GM23338 (cell line): ENCODE measurements at regions not wholly inside any gene's neighbourhood (a gene's known extent, or its start where the extent isn't known, plus 50 kb on each side); places are given as distances from the start of the nearest gene placed in this dataset.

Experiments used
- ATAC-seq: fragments of 200-7000 bp; cut with Tn5 transposase; 3 replicates; pipeline ENCODE4 v1.9.1; 2020
- DNase-seq: peaks from one replicate; pipeline ENCODE4 v3.0.0-alpha.2; 2015; ENCODE audit warnings: low spot score
- H2AFZ ChIP-seq: fragments of 200-600 bp; sonication (generic); 2 replicates; pipeline ENCODE4 v1.8.0; 2016; ENCODE audit warnings: antibody characterized with exemption, mild to moderate bottlenecking, moderate library complexity
- H3F3A ChIP-seq: fragments of 200-600 bp; sonication (generic); replicated peaks from 2 replicates; pipeline ENCODE4 v1.8.0; 2017; ENCODE audit warnings: antibody characterized with exemption, mixed run types, low read depth
- H3K27ac ChIP-seq: fragments of 200-600 bp; sonication (generic); 2 replicates; pipeline ENCODE4 v1.6.1; 2016; ENCODE audit warnings: low read depth
- H3K27me3 ChIP-seq: fragments of 200-600 bp; sonication (generic); 2 replicates; pipeline ENCODE4 v1.8.0; 2016; ENCODE audit warnings: mild to moderate bottlenecking, mixed run types, moderate library complexity; ENCODE audit not compliant: insufficient read depth
- H3K36me3 ChIP-seq: fragments of 200-600 bp; sonication (generic); 2 replicates; pipeline ENCODE4 v1.8.0; 2016; ENCODE audit warnings: mild to moderate bottlenecking; ENCODE audit not compliant: insufficient read depth
- H3K4me1 ChIP-seq: fragments of 200-600 bp; sonication (generic); 2 replicates; pipeline ENCODE4 v1.8.0; 2016; ENCODE audit warnings: mild to moderate bottlenecking, moderate library complexity; ENCODE audit not compliant: insufficient read depth
- H3K4me2 ChIP-seq: fragments of 200-600 bp; sonication (generic); 2 replicates; pipeline ENCODE4 v1.7.1; 2017; ENCODE audit warnings: mixed run types
- H3K4me3 ChIP-seq: fragments of 200-600 bp; sonication (generic); 2 replicates; pipeline ENCODE4 v1.6.1; 2016; ENCODE audit warnings: mixed run types
- H3K79me2 ChIP-seq: fragments of 200-600 bp; sonication (generic); replicated peaks from 2 replicates; pipeline ENCODE4 v1.8.0; 2017; ENCODE audit warnings: mild to moderate bottlenecking; ENCODE audit not compliant: insufficient read depth
- H3K9me2 ChIP-seq: fragments of 200-600 bp; sonication (generic); 2 replicates; pipeline ENCODE4 v1.8.0; 2017; ENCODE audit not compliant: insufficient read depth
- H4K20me1 ChIP-seq: fragments of 200-600 bp; sonication (generic); replicated peaks from 2 replicates; pipeline ENCODE4 v1.8.0; 2017; ENCODE audit warnings: mild to moderate bottlenecking; ENCODE audit not compliant: insufficient read depth
- H3K27ac Mint-ChIP-seq: 2 replicates; pipeline ENCODE4 v1.8.0; 2020; ENCODE audit warnings: inconsistent platforms, mild to moderate bottlenecking, moderate library complexity, mixed read lengths
- H3K27me3 Mint-ChIP-seq: 3 replicates; pipeline ENCODE4 v1.8.0; 2022; ENCODE audit warnings: low read depth, mild to moderate bottlenecking, moderate library complexity, mixed read lengths, inconsistent platforms; ENCODE audit not compliant: insufficient read depth, poor library complexity
- H3K36me3 Mint-ChIP-seq: 3 replicates; pipeline ENCODE4 v1.8.0; 2021; ENCODE audit warnings: low read depth, mild to moderate bottlenecking, inconsistent platforms, moderate library complexity, mixed read lengths
- H3K4me1 Mint-ChIP-seq: 3 replicates; pipeline ENCODE4 v1.8.0; 2020; ENCODE audit warnings: mild to moderate bottlenecking, inconsistent platforms, mixed read lengths
- H3K4me3 Mint-ChIP-seq: 3 replicates; pipeline ENCODE4 v1.8.0; 2021; ENCODE audit warnings: moderate library complexity, mild to moderate bottlenecking, inconsistent platforms, mixed read lengths
- H3K9me3 Mint-ChIP-seq: 3 replicates; pipeline ENCODE4 v1.8.0; 2020; ENCODE audit warnings: moderate library complexity, mild to moderate bottlenecking, inconsistent platforms, mixed read lengths
- CREB1 ChIP-seq: fragments of 250-450 bp; sonication (Bioruptor Pico); IDR thresholded peaks from 2 replicates; pipeline ENCODE4 v1.5.0; 2020; ENCODE audit warnings: low read depth, mild to moderate bottlenecking, moderate library complexity
- EZH2 ChIP-seq: fragments of 200-600 bp; sonication (generic); IDR thresholded peaks from one replicate; pipeline ENCODE4 v1.8.0; 2017; ENCODE audit warnings: antibody characterized with exemption, mild to moderate bottlenecking, low read depth; ENCODE audit not compliant: unreplicated experiment
- EZH2phosphoT487 ChIP-seq: fragments of 200-600 bp; sonication (generic); IDR thresholded peaks from one replicate; pipeline ENCODE4 v1.8.1; 2018; ENCODE audit warnings: antibody characterized with exemption; ENCODE audit not compliant: unreplicated experiment
- JUNB ChIP-seq: IDR thresholded peaks from one replicate; pipeline ENCODE4 v1.6.1; 2016; ENCODE audit warnings: antibody characterized with exemption; ENCODE audit not compliant: unreplicated experiment
- NANOG ChIP-seq: IDR thresholded peaks from 2 replicates; pipeline ENCODE4 v1.6.1; 2016; ENCODE audit warnings: antibody characterized with exemption, borderline replicate concordance
- POLR2AphosphoS5 ChIP-seq: IDR thresholded peaks from 2 replicates; pipeline ENCODE4 v1.6.1; 2016; ENCODE audit warnings: antibody characterized with exemption, low read depth
- STAT1 ChIP-seq: IDR thresholded peaks from one replicate; pipeline ENCODE4 v1.6.1; 2016; ENCODE audit warnings: antibody characterized with exemption; ENCODE audit not compliant: unreplicated experiment
- ZNF114 ChIP-seq: fragments of 250-450 bp; sonication (Bioruptor Pico); IDR thresholded peaks from 2 replicates; pipeline ENCODE4 v1.5.0; 2020; ENCODE audit warnings: mild to moderate bottlenecking, moderate library complexity
- TF ChIP-seq, protein P1 (sequence below), 2 experiments: fragments of 200-600 bp in 1 of 2; sonication (generic) in 1 of 2; conservative IDR thresholded peaks; 2 replicates each; pipeline versions ENCODE4 v1.5.1 to v1.6.1; 2016 to 2017; ENCODE audit warnings: antibody characterized with exemption in 2 of 2, low read depth in 2 of 2, mild to moderate bottlenecking in 2 of 2, moderate library complexity in 1 of 2
- TF ChIP-seq, protein P2 (sequence below): fragments of 250-450 bp; sonication (Bioruptor Pico); IDR thresholded peaks from 2 replicates; pipeline ENCODE4 v1.5.0; 2020; ENCODE audit warnings: mild to moderate bottlenecking, moderate library complexity
- TF ChIP-seq, protein P3 (sequence below): IDR thresholded peaks from 2 replicates; pipeline ENCODE4 v1.6.1; 2016; ENCODE audit warnings: antibody characterized with exemption
- TF ChIP-seq, protein P4 (sequence below): IDR thresholded peaks from one replicate; pipeline ENCODE4 v1.6.1; 2018; ENCODE audit warnings: antibody characterized with exemption; ENCODE audit not compliant: unreplicated experiment

DNA sequence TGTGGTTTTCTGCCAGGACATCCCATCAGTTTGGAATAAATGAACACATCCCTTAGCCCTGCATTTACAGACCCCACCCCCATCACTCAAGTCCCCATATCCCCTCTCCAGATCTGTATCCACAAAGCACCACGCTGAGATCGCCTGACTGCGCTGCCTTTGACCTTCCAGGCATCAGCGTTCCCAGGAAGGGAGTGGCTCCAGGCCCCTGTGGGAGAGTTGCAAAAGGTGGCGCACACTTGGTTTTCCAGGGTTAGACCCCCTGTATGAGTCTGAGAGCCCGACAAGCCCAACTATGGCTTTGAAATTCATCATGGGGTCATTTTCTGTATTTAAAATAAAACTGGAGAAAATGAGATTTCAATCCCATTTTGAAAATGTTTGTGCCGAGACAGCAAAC, 137.0 kb upstream of the ZNF236 start:
- no peak for ATAC-seq
- peaks cover 5% of the 10 kb centered on the region; the same call in 1 of the 3 replicates for H3K9me3 Mint-ChIP-seq

More for the DNA sequence above, 137.0 kb upstream of the ZNF236 start:
- Histone ChIP-seq H3K4me3 (no peak overlapping the region), H3K79me2 (no peaks in the 10 kb centered on the region), H3K4me2 (no peak overlapping the region), H3K36me3 (no peaks in the 10 kb centered on the region), H3K4me1 (0 out of 2 replicates have a peak, but pooled peaks cover 9% of the 10 kb centered on the region), H3K9me2 (no peaks in the 10 kb centered on the region), H3F3A (0 out of 2 replicates have a peak, but pooled peaks cover 3% of the 10 kb centered on the region), H2AFZ (no peak overlapping the region), H4K20me1 (no peaks in the 10 kb centered on the region), H3K27me3 (no peaks in the 10 kb centered on the region), H3K27ac (no peak overlapping the region)
- no peak for DNase-seq
- Mint-ChIP-seq H3K27ac (no peak overlapping the region), H3K4me1 (peaks cover 33% of the 10 kb centered on the region), H3K4me3 (no peak overlapping the region), H3K36me3 (no peaks in the 10 kb centered on the region; the same call in 1 of the 3 replicates), H3K27me3 (peaks cover 8% of the 10 kb centered on the region)
- TF ChIP-seq EZH2phosphoT487 (no peak), ZNF114 (CRISPR knock-in tag) (no peak), JUNB (no peak), STAT1 (no peak), POLR2AphosphoS5 (no peak), EZH2 (no peak), NANOG (no peak), CREB1 (no peak)
- TF ChIP-seq, protein P1, sequence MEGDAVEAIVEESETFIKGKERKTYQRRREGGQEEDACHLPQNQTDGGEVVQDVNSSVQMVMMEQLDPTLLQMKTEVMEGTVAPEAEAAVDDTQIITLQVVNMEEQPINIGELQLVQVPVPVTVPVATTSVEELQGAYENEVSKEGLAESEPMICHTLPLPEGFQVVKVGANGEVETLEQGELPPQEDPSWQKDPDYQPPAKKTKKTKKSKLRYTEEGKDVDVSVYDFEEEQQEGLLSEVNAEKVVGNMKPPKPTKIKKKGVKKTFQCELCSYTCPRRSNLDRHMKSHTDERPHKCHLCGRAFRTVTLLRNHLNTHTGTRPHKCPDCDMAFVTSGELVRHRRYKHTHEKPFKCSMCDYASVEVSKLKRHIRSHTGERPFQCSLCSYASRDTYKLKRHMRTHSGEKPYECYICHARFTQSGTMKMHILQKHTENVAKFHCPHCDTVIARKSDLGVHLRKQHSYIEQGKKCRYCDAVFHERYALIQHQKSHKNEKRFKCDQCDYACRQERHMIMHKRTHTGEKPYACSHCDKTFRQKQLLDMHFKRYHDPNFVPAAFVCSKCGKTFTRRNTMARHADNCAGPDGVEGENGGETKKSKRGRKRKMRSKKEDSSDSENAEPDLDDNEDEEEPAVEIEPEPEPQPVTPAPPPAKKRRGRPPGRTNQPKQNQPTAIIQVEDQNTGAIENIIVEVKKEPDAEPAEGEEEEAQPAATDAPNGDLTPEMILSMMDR (conservative IDR thresholded peaks at IDR 0.05; ENCODE audit: low read depth in 2 of 2), result no peak
- TF ChIP-seq, protein P2, sequence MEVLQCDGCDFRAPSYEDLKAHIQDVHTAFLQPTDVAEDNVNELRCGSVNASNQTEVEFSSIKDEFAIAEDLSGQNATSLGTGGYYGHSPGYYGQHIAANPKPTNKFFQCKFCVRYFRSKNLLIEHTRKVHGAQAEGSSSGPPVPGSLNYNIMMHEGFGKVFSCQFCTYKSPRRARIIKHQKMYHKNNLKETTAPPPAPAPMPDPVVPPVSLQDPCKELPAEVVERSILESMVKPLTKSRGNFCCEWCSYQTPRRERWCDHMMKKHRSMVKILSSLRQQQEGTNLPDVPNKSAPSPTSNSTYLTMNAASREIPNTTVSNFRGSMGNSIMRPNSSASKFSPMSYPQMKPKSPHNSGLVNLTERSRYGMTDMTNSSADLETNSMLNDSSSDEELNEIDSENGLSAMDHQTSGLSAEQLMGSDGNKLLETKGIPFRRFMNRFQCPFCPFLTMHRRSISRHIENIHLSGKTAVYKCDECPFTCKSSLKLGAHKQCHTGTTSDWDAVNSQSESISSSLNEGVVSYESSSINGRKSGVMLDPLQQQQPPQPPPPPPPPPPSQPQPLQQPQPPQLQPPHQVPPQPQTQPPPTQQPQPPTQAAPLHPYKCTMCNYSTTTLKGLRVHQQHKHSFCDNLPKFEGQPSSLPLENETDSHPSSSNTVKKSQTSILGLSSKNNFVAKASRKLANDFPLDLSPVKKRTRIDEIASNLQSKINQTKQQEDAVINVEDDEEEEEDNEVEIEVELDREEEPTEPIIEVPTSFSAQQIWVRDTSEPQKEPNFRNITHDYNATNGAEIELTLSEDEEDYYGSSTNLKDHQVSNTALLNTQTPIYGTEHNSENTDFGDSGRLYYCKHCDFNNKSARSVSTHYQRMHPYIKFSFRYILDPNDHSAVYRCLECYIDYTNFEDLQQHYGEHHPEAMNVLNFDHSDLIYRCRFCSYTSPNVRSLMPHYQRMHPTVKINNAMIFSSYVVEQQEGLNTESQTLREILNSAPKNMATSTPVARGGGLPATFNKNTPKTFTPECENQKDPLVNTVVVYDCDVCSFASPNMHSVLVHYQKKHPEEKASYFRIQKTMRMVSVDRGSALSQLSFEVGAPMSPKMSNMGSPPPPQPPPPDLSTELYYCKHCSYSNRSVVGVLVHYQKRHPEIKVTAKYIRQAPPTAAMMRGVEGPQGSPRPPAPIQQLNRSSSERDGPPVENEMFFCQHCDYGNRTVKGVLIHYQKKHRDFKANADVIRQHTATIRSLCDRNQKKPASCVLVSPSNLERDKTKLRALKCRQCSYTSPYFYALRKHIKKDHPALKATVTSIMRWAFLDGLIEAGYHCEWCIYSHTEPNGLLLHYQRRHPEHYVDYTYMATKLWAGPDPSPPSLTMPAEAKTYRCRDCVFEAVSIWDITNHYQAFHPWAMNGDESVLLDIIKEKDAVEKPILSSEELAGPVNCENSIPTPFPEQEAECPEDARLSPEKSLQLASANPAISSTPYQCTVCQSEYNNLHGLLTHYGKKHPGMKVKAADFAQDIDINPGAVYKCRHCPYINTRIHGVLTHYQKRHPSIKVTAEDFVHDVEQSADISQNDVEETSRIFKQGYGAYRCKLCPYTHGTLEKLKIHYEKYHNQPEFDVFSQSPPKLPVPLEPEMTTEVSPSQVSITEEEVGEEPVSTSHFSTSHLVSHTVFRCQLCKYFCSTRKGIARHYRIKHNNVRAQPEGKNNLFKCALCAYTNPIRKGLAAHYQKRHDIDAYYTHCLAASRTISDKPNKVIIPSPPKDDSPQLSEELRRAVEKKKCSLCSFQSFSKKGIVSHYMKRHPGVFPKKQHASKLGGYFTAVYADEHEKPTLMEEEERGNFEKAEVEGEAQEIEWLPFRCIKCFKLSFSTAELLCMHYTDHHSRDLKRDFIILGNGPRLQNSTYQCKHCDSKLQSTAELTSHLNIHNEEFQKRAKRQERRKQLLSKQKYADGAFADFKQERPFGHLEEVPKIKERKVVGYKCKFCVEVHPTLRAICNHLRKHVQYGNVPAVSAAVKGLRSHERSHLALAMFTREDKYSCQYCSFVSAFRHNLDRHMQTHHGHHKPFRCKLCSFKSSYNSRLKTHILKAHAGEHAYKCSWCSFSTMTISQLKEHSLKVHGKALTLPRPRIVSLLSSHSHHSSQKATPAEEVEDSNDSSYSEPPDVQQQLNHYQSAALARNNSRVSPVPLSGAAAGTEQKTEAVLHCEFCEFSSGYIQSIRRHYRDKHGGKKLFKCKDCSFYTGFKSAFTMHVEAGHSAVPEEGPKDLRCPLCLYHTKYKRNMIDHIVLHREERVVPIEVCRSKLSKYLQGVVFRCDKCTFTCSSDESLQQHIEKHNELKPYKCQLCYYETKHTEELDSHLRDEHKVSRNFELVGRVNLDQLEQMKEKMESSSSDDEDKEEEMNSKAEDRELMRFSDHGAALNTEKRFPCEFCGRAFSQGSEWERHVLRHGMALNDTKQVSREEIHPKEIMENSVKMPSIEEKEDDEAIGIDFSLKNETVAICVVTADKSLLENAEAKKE, result no peak
- TF ChIP-seq, protein P3, sequence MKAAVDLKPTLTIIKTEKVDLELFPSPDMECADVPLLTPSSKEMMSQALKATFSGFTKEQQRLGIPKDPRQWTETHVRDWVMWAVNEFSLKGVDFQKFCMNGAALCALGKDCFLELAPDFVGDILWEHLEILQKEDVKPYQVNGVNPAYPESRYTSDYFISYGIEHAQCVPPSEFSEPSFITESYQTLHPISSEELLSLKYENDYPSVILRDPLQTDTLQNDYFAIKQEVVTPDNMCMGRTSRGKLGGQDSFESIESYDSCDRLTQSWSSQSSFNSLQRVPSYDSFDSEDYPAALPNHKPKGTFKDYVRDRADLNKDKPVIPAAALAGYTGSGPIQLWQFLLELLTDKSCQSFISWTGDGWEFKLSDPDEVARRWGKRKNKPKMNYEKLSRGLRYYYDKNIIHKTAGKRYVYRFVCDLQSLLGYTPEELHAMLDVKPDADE, result no peak
- TF ChIP-seq, protein P4, sequence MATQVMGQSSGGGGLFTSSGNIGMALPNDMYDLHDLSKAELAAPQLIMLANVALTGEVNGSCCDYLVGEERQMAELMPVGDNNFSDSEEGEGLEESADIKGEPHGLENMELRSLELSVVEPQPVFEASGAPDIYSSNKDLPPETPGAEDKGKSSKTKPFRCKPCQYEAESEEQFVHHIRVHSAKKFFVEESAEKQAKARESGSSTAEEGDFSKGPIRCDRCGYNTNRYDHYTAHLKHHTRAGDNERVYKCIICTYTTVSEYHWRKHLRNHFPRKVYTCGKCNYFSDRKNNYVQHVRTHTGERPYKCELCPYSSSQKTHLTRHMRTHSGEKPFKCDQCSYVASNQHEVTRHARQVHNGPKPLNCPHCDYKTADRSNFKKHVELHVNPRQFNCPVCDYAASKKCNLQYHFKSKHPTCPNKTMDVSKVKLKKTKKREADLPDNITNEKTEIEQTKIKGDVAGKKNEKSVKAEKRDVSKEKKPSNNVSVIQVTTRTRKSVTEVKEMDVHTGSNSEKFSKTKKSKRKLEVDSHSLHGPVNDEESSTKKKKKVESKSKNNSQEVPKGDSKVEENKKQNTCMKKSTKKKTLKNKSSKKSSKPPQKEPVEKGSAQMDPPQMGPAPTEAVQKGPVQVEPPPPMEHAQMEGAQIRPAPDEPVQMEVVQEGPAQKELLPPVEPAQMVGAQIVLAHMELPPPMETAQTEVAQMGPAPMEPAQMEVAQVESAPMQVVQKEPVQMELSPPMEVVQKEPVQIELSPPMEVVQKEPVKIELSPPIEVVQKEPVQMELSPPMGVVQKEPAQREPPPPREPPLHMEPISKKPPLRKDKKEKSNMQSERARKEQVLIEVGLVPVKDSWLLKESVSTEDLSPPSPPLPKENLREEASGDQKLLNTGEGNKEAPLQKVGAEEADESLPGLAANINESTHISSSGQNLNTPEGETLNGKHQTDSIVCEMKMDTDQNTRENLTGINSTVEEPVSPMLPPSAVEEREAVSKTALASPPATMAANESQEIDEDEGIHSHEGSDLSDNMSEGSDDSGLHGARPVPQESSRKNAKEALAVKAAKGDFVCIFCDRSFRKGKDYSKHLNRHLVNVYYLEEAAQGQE, result no peak
